Left forelimb (tissue), 1 donor: ENCODE measurements at regions not wholly inside any gene's neighbourhood (a gene's known extent, or its start where the extent isn't known, plus 50 kb on each side); places are given as distances from the start of the nearest gene placed in this dataset.
"Not testable (repeated sequence)": the region's sequence is repeated elsewhere in the genome, so short reads cannot be mapped to it uniquely, and the experiment has no call there.

ENCODE experiments used
- DNase-seq: peaks from one replicate; pipeline ENCODE4 v3.0.0-alpha.2; 2018; ENCODE audit warnings: low spot score

GRCh38 chr5:36782612-36783011 lies 94.0 kb upstream of the NIPBL start:
- not testable (repeated sequence) for DNase-seq

GRCh38 chr5:36786448-36787012 lies 90.0 kb upstream of the NIPBL start:
- DNase-seq: no peak

- no peak for DNase-seq
These were observed 89.0 kb upstream of the NIPBL start for GRCh38 chr5:36787365-36788093.

GRCh38 chr5:36790847-36791246 lies 85.7 kb upstream of the NIPBL start:
- DNase-seq: no peak

GRCh38 chr5:36792560-36793180 lies 83.9 kb upstream of the NIPBL start:
- DNase-seq: no peak

- no peak for DNase-seq
These were observed 81.2 kb upstream of the NIPBL start for GRCh38 chr5:36795366-36795765.

- DNase-seq: no peak
These were observed 80.4 kb upstream of the NIPBL start for GRCh38 chr5:36796155-36796554.

- no peak for DNase-seq
These were observed 75.0 kb upstream of the NIPBL start for GRCh38 chr5:36801523-36801922.

GRCh38 chr5:36802187-36802586 lies 74.4 kb upstream of the NIPBL start:
- no peak for DNase-seq

- not testable (repeated sequence) for DNase-seq
These were observed 63.3 kb upstream of the NIPBL start for GRCh38 chr5:36813249-36813648.

GRCh38 chr5:36815871-36816270 lies 60.7 kb upstream of the NIPBL start:
- DNase-seq: no peak

GRCh38 chr5:36820900-36821299 lies 55.7 kb upstream of the NIPBL start:
- DNase-seq: no peak

- DNase-seq: no peak
These were observed 49.9 kb upstream of the NIPBL start for GRCh38 chr5:36826694-36827093.
